GM18858 (cell line): ENCODE measurements at regions not wholly inside any gene's neighbourhood (a gene's known extent, or its start where the extent isn't known, plus 50 kb on each side); places are given as distances from the start of the nearest gene placed in this dataset.

Experiments
- ATAC-seq: cut with Tn5 transposase; IDR thresholded peaks from one replicate; pipeline ENCODE4 v1.9.1; 2021; ENCODE audit not compliant: unreplicated experiment

GRCh38 chr10:111784946-111785465, 398.6 kb downstream of the GPAM start:
- ATAC-seq = no peak

GRCh38 chr10:111785921-111786320, 397.6 kb downstream of the GPAM start:
- ATAC-seq = no peak

GRCh38 chr10:111789821-111790220, 393.7 kb downstream of the GPAM start:
- ATAC-seq = no peak

- ATAC-seq = no peak
These were observed 381.7 kb downstream of the GPAM start for GRCh38 chr10:111801841-111802240.

GRCh38 chr10:111804781-111805180, 378.8 kb downstream of the GPAM start:
- no peak for ATAC-seq

- no peak for ATAC-seq
These were observed 372.0 kb downstream of the GPAM start for GRCh38 chr10:111811517-111811916.

GRCh38 chr10:111820471-111820870, 363.1 kb downstream of the GPAM start:
- ATAC-seq = no peak

DNA sequence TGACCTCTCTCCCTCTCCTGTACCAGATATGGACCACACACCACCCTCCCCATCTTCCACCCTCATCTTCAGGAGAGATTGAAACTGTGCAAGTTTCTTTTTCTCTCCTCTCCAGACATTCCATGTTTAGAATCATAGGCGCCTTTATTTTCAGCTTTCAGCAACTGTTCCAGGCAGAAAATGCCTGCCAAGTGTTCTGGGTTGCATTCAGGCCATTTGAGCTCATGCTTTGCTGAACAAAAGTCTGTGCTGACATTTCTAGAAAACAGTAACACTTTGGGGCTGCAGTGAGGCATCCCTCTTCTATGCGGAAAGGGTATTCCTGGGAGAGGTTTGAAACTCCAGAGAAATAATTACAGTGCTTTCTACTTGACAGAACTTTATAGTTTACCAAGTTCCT, 361.7 kb downstream of the GPAM start:
- no peak for ATAC-seq

GRCh38 chr10:111822661-111823060, 360.9 kb downstream of the GPAM start:
- ATAC-seq = no peak

DNA sequence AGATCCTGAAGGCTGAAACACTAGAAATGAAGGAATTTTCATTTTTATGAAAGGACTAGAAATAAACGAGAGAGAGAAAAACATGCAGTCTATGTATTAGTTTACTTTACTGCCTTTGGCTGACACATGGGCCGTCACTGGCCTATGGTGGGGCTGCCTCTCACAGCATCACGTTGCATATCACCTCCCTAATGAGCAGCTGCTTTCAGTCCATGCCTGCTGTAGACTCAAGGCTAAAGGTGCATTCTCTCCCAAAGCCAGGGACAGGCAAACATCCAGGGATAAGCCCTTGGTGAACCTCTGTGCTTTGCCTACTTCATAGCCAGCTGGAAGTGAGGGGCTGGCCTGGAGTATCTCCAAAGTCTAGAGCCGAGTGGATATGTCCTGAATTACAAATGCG, 359.4 kb downstream of the GPAM start:
- no peak for ATAC-seq

GRCh38 chr10:111830359-111830758, 353.2 kb downstream of the GPAM start:
- no peak for ATAC-seq

- ATAC-seq = no peak
These were observed 352.5 kb downstream of the GPAM start for GRCh38 chr10:111831058-111831457.

DNA sequence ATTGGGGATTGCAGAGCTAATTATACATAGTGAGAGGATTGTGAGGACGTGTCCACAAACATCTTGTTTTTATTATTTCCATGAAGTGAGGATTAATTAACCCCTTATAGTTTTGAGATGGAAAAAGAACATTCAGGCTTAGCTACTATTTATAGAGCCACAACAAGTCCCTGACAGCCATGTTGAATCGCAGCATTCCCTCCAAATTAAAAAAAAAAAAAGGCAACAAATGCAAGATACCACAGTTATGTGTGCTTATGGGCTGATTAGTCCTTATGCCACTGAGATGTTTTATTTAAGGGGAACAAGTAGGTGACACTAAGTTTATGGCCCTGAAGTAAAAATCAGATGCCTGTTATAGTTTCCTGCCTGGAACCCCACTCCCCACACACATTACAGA, 350.3 kb downstream of the GPAM start:
- no peak for ATAC-seq

GRCh38 chr10:111835574-111835973, 348.0 kb downstream of the GPAM start:
- no peak for ATAC-seq

DNA sequence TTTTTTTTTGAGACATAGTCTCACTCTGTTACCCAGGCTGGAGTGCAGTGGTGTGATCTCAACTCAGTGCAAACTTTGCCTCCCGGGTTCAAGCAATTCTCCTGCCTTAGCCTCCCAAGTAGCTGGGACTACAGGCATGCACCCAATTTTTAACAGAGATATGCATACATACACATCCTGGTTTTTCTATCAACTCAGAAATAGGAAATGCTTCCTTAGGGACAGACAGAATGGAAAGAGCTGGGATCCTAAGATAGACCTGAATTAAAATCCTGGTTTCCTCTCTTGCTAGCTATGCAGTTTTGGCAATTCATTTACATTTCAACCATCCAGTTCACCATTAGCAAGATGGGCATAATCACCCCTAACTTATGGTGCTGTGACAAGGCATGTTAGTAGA, 347.5 kb downstream of the GPAM start:
- no peak for ATAC-seq

DNA sequence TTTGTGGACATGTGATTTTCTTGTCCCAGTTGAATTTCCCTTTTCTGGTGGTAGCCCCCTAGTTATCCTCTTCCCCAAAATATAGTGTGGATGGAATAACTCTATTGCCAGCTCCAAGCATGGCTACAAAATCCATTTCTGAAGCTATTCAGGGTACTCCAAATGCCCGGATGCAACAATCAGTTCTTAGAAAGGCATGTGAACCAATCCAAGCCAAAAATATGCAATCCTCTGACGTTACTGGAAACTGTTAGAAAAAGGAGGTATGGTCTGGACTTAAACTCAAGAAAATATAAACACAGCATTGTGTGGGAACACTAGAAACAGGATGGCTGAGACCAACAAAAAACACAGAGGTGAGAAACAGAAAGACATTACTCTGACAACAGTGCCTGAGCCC, 347.0 kb downstream of the GPAM start:
- no peak for ATAC-seq

DNA sequence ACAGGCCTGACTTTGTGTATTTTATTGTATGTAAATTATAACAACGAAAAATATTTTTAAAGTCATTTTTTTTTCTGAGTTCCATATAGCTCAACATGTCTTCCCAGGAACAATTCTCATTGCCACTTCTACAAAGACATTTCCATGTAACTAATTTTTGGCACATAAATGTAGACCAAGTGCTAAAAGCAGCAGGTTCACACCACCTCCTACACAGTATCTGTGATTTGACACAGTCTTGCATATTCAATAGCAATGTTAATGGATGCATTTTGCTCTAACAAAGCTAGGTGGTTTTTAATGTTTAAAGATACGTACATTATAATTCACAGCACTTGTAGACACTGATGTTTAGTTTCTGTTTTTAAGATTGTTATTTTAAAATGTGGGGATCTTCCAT, 346.5 kb downstream of the GPAM start:
- no peak for ATAC-seq

- no peak for ATAC-seq
These were observed 345.6 kb downstream of the GPAM start for GRCh38 chr10:111837985-111838384.

- ATAC-seq = no peak
These were observed 343.0 kb downstream of the GPAM start for GRCh38 chr10:111840546-111840945.

DNA sequence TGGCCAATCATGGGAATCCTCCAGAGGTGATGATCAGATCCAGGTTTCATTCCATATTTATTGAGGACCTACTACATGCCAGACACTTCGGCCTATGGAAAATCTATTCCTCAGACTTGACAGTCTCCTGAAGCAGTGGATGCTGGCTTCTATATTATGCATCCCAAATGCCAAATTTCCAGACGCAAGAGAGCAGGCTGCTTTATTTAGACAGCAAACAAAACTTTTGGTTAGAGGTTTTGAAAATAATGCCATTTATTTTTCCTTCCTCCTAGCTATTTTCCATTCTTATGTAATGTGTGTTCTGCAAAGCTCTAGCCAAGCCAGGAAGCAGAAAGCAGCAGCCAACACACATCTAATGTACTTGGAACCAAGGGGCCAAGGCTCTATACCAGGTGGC, 330.8 kb downstream of the GPAM start:
- no peak for ATAC-seq

GRCh38 chr10:111856631-111857030, 326.9 kb downstream of the GPAM start:
- ATAC-seq = no peak

DNA sequence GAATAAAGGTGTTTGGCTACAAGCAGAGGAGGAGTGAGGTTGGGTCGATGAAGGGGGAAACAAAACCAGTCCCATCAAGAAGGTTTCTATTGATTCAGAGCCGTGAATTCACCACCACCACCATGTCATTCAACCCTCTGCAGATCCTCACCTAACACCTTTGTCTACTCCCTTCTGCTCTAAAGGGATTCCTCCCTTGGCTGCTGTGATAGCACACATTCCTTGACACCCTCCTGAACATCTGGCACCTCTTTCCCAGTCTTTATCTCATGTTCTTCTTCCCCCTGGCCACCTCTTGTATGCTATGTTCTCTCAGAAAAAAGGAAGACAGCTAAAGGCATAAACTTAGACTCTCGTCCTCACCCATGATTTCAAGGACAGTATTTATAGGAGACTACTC, 318.0 kb downstream of the GPAM start:
- no peak for ATAC-seq

- ATAC-seq = no peak
These were observed 312.1 kb downstream of the GPAM start for GRCh38 chr10:111871458-111871857.

DNA sequence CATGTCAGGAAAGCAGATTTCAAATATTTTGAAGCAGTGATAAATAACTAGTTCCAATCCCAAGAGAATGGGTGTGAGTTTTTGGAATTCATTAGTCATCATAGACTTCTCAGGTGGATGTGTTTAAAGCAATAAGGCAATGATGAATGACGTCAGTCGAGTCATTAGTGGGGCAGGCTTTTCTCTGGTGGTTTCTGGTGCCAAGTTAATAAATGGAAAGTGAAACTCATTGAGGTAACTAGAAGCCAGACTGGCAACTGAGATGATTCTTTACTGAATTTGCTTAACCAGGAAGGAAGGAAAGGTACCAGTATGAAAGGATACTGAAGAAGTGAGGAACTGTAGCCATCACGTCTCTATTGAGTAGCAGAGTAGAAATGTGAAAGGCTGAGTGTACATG, 311.0 kb downstream of the GPAM start:
- no peak for ATAC-seq
